ENCODE measurements at regions not wholly inside any gene's neighbourhood (a gene's known extent, or its start where the extent isn't known, plus 50 kb on each side); places are given as distances from the start of the nearest gene placed in this dataset.

DNA sequence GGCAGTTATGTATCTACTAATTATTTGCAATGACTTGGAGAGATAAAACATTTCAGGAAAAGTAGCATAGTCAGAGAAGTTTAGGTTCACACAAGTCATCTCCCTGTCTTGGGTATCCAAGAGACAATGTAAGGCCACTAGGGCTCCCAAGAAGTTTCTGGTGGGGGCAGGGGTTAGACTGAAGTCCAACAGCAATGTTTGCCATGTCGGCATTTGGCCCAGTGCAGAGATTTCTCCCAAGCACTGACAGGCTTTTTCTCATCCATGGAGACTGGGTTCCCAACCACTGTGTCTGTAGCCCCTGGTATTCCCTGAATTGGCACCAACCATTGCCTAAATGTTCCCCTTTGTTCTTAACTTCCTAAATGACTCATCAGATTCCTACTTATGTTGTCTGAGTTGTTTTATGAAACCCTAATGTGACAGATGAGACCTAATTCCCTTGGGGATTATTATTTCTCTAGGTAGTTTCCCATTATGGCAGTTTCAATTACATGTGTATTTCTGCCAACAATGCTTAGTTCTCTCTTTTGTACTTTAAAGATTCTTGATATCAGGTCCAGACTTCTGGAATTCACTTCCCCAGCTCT lies 103.6 kb upstream of the EGFLAM start:
- Histone ChIP-seq H3K79me2 (ENCODE audit: insufficient read depth, low read length) (no peaks in the 10 kb centered on the region), H3K4me3 (replicated peaks in 1 of 3; ENCODE audit: low read depth in 2 of 3, low read length in 3 of 3) (no peak overlapping the region), H3K27ac (ENCODE audit: low read depth in 1 of 2, low read length in 2 of 2) (no peak overlapping the region), H3K9ac (ENCODE audit: insufficient read depth, low read length, poor library complexity, severe bottlenecking) (no peak overlapping the region), H4K20me1 (ENCODE audit: insufficient read depth, low read length) (no peaks in the 10 kb centered on the region), H3K27me3 (ENCODE audit: control insufficient read depth in 2 of 2, insufficient read depth in 2 of 2, low read length in 2 of 2) (no peaks in the 10 kb centered on the region), H3K9me3 (replicated peaks in 1 of 2; ENCODE audit: control insufficient read depth in 1 of 2, insufficient read depth in 1 of 2, low read length in 2 of 2) (no peaks in the 10 kb centered on the region), H3K36me3 (replicated peaks in 1 of 2; ENCODE audit: control insufficient read depth in 1 of 2, insufficient read depth in 2 of 2, low read length in 2 of 2) (no peaks in the 10 kb centered on the region), H2AFZ (ENCODE audit: insufficient read depth, low read depth, low read length, poor library complexity, severe bottlenecking) (no peak overlapping the region), H3K4me2 (replicated peaks; ENCODE audit: extremely low read depth, low read length, poor library complexity, severe bottlenecking) (no peak overlapping the region), H3K4me1 (ENCODE audit: control insufficient read depth in 1 of 2, insufficient read depth in 2 of 2, low read length in 2 of 2) (no peaks in the 10 kb centered on the region)
- Mint-ChIP-seq H3K4me3 (no peak overlapping the region), H3K9me3 (peaks cover 0 to 5% (median 0%) of the 10 kb centered on the region in 7 donors), H3K27me3 (ENCODE audit: low read depth in 3 of 3) (peaks cover 0 to 7% (median 2%) of the 10 kb centered on the region in 3 donors), H3K4me1 (no peaks in the 10 kb centered on the region), H3K27ac (no peak overlapping the region), H3K36me3 (no peaks in the 10 kb centered on the region)
- DNase-seq: no peak
- TF ChIP-seq CTCF (IDR thresholded peaks at IDR 0.05): no peak
- intact Hi-C loops (cut with micrococcal nuclease): no loop called here
- WGBS (ENCODE audit: insufficient coverage): 100% methylated on average over 1 of the region's 1 CpG

GRCh38 chr5:38151878-38152277 lies 106.5 kb upstream of the EGFLAM start:
- intact Hi-C loops (cut with micrococcal nuclease): no loop called here
- H3K4me1 ChIP-seq (ENCODE audit: control insufficient read depth in 1 of 2, insufficient read depth in 2 of 2, low read length in 2 of 2): no peaks in the 10 kb centered on the region
- H3K9ac ChIP-seq (ENCODE audit: insufficient read depth, low read length, poor library complexity, severe bottlenecking): no peak overlapping the region
- H3K9me3 Mint-ChIP-seq: peaks cover 0 to 5% (median 3%) of the 10 kb centered on the region in 7 donors
- H2AFZ ChIP-seq (ENCODE audit: insufficient read depth, low read depth, low read length, poor library complexity, severe bottlenecking): no peak overlapping the region
- no peaks in the 10 kb centered on the region for H3K36me3 ChIP-seq (replicated peaks in 1 of 2; ENCODE audit: control insufficient read depth in 1 of 2, insufficient read depth in 2 of 2, low read length in 2 of 2)
- no peaks in the 10 kb centered on the region for H3K4me1 Mint-ChIP-seq
- H3K4me3 Mint-ChIP-seq: no peak overlapping the region
- no peaks in the 10 kb centered on the region for H3K36me3 Mint-ChIP-seq
- peaks cover 0 to 4% (median 2%) of the 10 kb centered on the region in 3 donors for H3K27me3 Mint-ChIP-seq (ENCODE audit: low read depth in 3 of 3)
- no peaks in the 10 kb centered on the region for H3K27me3 ChIP-seq (ENCODE audit: control insufficient read depth in 2 of 2, insufficient read depth in 2 of 2, low read length in 2 of 2)
- H3K27ac Mint-ChIP-seq: no peak overlapping the region
- no peak for TF ChIP-seq CTCF (IDR thresholded peaks at IDR 0.05)
- H3K4me2 ChIP-seq (replicated peaks; ENCODE audit: extremely low read depth, low read length, poor library complexity, severe bottlenecking): no peak overlapping the region
- H4K20me1 ChIP-seq (ENCODE audit: insufficient read depth, low read length): no peaks in the 10 kb centered on the region
- H3K9me3 ChIP-seq (replicated peaks in 1 of 2; ENCODE audit: control insufficient read depth in 1 of 2, insufficient read depth in 1 of 2, low read length in 2 of 2): no peaks in the 10 kb centered on the region
- no peak overlapping the region for H3K27ac ChIP-seq (ENCODE audit: low read depth in 1 of 2, low read length in 2 of 2)
- no peak for DNase-seq
- no peaks in the 10 kb centered on the region for H3K79me2 ChIP-seq (ENCODE audit: insufficient read depth, low read length)
- 67% methylated on average over 1 of the region's 2 CpGs for WGBS (ENCODE audit: insufficient coverage)
- H3K4me3 ChIP-seq (replicated peaks in 1 of 3; ENCODE audit: low read depth in 2 of 3, low read length in 3 of 3): no peak overlapping the region

Measured in CD14-positive monocyte (primary cell).